ENCODE measurements at regions not wholly inside any gene's neighbourhood (a gene's known extent, or its start where the extent isn't known, plus 50 kb on each side); places are given as distances from the start of the nearest gene placed in this dataset.
"Not testable (repeated sequence)": the region's sequence is repeated elsewhere in the genome, so short reads cannot be mapped to it uniquely, and the experiment has no call there.

GRCh38 chr20:30533653-30534052, 723.8 kb upstream of the DEFB115 start:
- CTCF ChIA-PET; H3K4me2 ChIP-seq (ENCODE audit: control insufficient read depth, insufficient read depth); H3K9me3 ChIP-seq (replicated peaks; ENCODE audit: control insufficient read depth, insufficient read depth, low read length); POLR2A ChIA-PET; H3K4me3 ChIP-seq; H3K36me3 ChIP-seq (ENCODE audit: control insufficient read depth in 2 of 2, insufficient read depth in 2 of 2, low read length in 1 of 2); H3K27me3 ChIP-seq (replicated peaks in 1 of 2; ENCODE audit: control insufficient read depth in 2 of 2, insufficient read depth in 2 of 2, low read length in 1 of 2); ATAC-seq; DNase-seq (ENCODE audit: low read depth, low spot score); in situ Hi-C loops (cut with MboI); BruUV-seq (replicated peaks); SMC1A ChIA-PET (ENCODE audit: uncharacterized antibody, unreplicated experiment); H3K9ac ChIP-seq (ENCODE audit: control insufficient read depth, insufficient read depth, low read length); RAD21 ChIA-PET (ENCODE audit: unreplicated experiment); H2AFZ ChIP-seq (ENCODE audit: control insufficient read depth, low read depth, low read length); H4K20me1 ChIP-seq (ENCODE audit: control insufficient read depth, insufficient read depth); intact Hi-C loops (cut with micrococcal nuclease; ENCODE audit: unreplicated experiment); FAIRE-seq; H3K27ac ChIP-seq (ENCODE audit: control insufficient read depth, insufficient read depth); H3K79me2 ChIP-seq (ENCODE audit: control insufficient read depth, insufficient read depth, low read length); H3K4me1 ChIP-seq (ENCODE audit: control insufficient read depth, insufficient read depth, low read length): not testable (repeated sequence)

- H3K36me3 ChIP-seq (ENCODE audit: control insufficient read depth in 2 of 2, insufficient read depth in 2 of 2, low read length in 1 of 2); H3K4me2 ChIP-seq (ENCODE audit: control insufficient read depth, insufficient read depth); H3K79me2 ChIP-seq (ENCODE audit: control insufficient read depth, insufficient read depth, low read length); POLR2A ChIA-PET; H3K4me1 ChIP-seq (ENCODE audit: control insufficient read depth, insufficient read depth, low read length); H3K4me3 ChIP-seq; BruUV-seq (replicated peaks); ATAC-seq; FAIRE-seq; in situ Hi-C loops (cut with MboI); CTCF ChIA-PET; H3K27ac ChIP-seq (ENCODE audit: control insufficient read depth, insufficient read depth); SMC1A ChIA-PET (ENCODE audit: uncharacterized antibody, unreplicated experiment); RAD21 ChIA-PET (ENCODE audit: unreplicated experiment); intact Hi-C loops (cut with micrococcal nuclease; ENCODE audit: unreplicated experiment); H4K20me1 ChIP-seq (ENCODE audit: control insufficient read depth, insufficient read depth); H3K9me3 ChIP-seq (replicated peaks; ENCODE audit: control insufficient read depth, insufficient read depth, low read length); DNase-seq (ENCODE audit: low read depth, low spot score); H3K9ac ChIP-seq (ENCODE audit: control insufficient read depth, insufficient read depth, low read length); H3K27me3 ChIP-seq (replicated peaks in 1 of 2; ENCODE audit: control insufficient read depth in 2 of 2, insufficient read depth in 2 of 2, low read length in 1 of 2); H2AFZ ChIP-seq (ENCODE audit: control insufficient read depth, low read depth, low read length): not testable (repeated sequence)
- WGBS (ENCODE audit: insufficient coverage, insufficient replicate concordance, low lambda C conversion rate, missing lambda C conversion rate) = 71% methylated on average over 19 of the region's 20 CpGs
Measured at GRCh38 chr20:30537459-30537858, 720.0 kb upstream of the DEFB115 start.

GRCh38 chr20:30540330-30541069, 717.0 kb upstream of the DEFB115 start:
- RAD21 ChIA-PET (ENCODE audit: unreplicated experiment); H3K9ac ChIP-seq (ENCODE audit: control insufficient read depth, insufficient read depth, low read length); in situ Hi-C loops (cut with MboI); H3K27me3 ChIP-seq (replicated peaks in 1 of 2; ENCODE audit: control insufficient read depth in 2 of 2, insufficient read depth in 2 of 2, low read length in 1 of 2); CTCF ChIA-PET; SMC1A ChIA-PET (ENCODE audit: uncharacterized antibody, unreplicated experiment); H3K4me1 ChIP-seq (ENCODE audit: control insufficient read depth, insufficient read depth, low read length); H3K9me3 ChIP-seq (replicated peaks; ENCODE audit: control insufficient read depth, insufficient read depth, low read length); ATAC-seq; H3K4me2 ChIP-seq (ENCODE audit: control insufficient read depth, insufficient read depth); H4K20me1 ChIP-seq (ENCODE audit: control insufficient read depth, insufficient read depth); BruUV-seq (replicated peaks); POLR2A ChIA-PET; intact Hi-C loops (cut with micrococcal nuclease; ENCODE audit: unreplicated experiment); H3K27ac ChIP-seq (ENCODE audit: control insufficient read depth, insufficient read depth); H3K79me2 ChIP-seq (ENCODE audit: control insufficient read depth, insufficient read depth, low read length); FAIRE-seq; DNase-seq (ENCODE audit: low read depth, low spot score); H3K4me3 ChIP-seq; H2AFZ ChIP-seq (ENCODE audit: control insufficient read depth, low read depth, low read length); H3K36me3 ChIP-seq (ENCODE audit: control insufficient read depth in 2 of 2, insufficient read depth in 2 of 2, low read length in 1 of 2): not testable (repeated sequence)
- WGBS (ENCODE audit: insufficient coverage, insufficient replicate concordance, low lambda C conversion rate, missing lambda C conversion rate) = 9% methylated on average over 3 of the region's 4 CpGs

- BruUV-seq (replicated peaks); in situ Hi-C loops (cut with MboI); H3K9me3 ChIP-seq (replicated peaks; ENCODE audit: control insufficient read depth, insufficient read depth, low read length); H3K4me2 ChIP-seq (ENCODE audit: control insufficient read depth, insufficient read depth); H3K79me2 ChIP-seq (ENCODE audit: control insufficient read depth, insufficient read depth, low read length); H3K36me3 ChIP-seq (ENCODE audit: control insufficient read depth in 2 of 2, insufficient read depth in 2 of 2, low read length in 1 of 2); intact Hi-C loops (cut with micrococcal nuclease; ENCODE audit: unreplicated experiment); H3K4me1 ChIP-seq (ENCODE audit: control insufficient read depth, insufficient read depth, low read length); H3K27me3 ChIP-seq (replicated peaks in 1 of 2; ENCODE audit: control insufficient read depth in 2 of 2, insufficient read depth in 2 of 2, low read length in 1 of 2); H2AFZ ChIP-seq (ENCODE audit: control insufficient read depth, low read depth, low read length); FAIRE-seq; H4K20me1 ChIP-seq (ENCODE audit: control insufficient read depth, insufficient read depth); POLR2A ChIA-PET; ATAC-seq; CTCF ChIA-PET; RAD21 ChIA-PET (ENCODE audit: unreplicated experiment); H3K27ac ChIP-seq (ENCODE audit: control insufficient read depth, insufficient read depth); H3K4me3 ChIP-seq; SMC1A ChIA-PET (ENCODE audit: uncharacterized antibody, unreplicated experiment); H3K9ac ChIP-seq (ENCODE audit: control insufficient read depth, insufficient read depth, low read length); DNase-seq (ENCODE audit: low read depth, low spot score): not testable (repeated sequence)
- WGBS (ENCODE audit: insufficient coverage, insufficient replicate concordance, low lambda C conversion rate, missing lambda C conversion rate) = 33% methylated on average over 4 of the region's 4 CpGs
Measured at GRCh38 chr20:30551236-30551635, 706.2 kb upstream of the DEFB115 start.
